ENCODE measurements at regions not wholly inside any gene's neighbourhood (a gene's known extent, or its start where the extent isn't known, plus 50 kb on each side); places are given as distances from the start of the nearest gene placed in this dataset.

DNA sequence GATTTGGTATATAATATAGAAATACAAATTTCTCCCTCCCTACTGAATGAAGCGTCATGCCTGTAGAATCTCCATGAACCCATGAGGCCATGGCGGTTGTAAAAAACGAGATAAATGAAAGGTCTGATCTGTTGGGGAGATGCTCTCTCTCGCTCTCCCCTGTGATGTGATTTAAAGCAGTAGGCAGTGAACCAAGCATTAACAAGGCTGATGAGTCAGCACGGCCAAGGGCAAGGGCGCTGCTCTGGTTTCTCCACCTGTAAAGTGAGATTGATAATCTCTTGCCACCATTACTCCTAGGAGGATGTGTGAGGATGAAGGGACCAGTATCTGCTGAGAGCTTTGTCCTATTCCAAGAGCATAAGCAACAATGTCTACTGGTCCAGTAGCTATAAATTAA is 553.3 kb downstream of the CMPK2 start:
- TF ChIP-seq, protein P1, sequence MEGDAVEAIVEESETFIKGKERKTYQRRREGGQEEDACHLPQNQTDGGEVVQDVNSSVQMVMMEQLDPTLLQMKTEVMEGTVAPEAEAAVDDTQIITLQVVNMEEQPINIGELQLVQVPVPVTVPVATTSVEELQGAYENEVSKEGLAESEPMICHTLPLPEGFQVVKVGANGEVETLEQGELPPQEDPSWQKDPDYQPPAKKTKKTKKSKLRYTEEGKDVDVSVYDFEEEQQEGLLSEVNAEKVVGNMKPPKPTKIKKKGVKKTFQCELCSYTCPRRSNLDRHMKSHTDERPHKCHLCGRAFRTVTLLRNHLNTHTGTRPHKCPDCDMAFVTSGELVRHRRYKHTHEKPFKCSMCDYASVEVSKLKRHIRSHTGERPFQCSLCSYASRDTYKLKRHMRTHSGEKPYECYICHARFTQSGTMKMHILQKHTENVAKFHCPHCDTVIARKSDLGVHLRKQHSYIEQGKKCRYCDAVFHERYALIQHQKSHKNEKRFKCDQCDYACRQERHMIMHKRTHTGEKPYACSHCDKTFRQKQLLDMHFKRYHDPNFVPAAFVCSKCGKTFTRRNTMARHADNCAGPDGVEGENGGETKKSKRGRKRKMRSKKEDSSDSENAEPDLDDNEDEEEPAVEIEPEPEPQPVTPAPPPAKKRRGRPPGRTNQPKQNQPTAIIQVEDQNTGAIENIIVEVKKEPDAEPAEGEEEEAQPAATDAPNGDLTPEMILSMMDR (IDR thresholded peaks at IDR 0.05), result no peak
- Mint-ChIP-seq H3K27ac (ENCODE audit: unreplicated experiment) (no peak overlapping the region), H3K9me3 (ENCODE audit: unreplicated experiment) (peaks cover 15% of the 10 kb centered on the region), H3K4me3 (ENCODE audit: unreplicated experiment) (no peak overlapping the region), H3K36me3 (ENCODE audit: unreplicated experiment) (no peaks in the 10 kb centered on the region), H3K4me1 (ENCODE audit: unreplicated experiment) (no peaks in the 10 kb centered on the region), H3K27me3 (ENCODE audit: unreplicated experiment) (no peaks in the 10 kb centered on the region)
- no peak for DNase-seq (ENCODE audit: extremely low spot score, unreplicated experiment)

DNA sequence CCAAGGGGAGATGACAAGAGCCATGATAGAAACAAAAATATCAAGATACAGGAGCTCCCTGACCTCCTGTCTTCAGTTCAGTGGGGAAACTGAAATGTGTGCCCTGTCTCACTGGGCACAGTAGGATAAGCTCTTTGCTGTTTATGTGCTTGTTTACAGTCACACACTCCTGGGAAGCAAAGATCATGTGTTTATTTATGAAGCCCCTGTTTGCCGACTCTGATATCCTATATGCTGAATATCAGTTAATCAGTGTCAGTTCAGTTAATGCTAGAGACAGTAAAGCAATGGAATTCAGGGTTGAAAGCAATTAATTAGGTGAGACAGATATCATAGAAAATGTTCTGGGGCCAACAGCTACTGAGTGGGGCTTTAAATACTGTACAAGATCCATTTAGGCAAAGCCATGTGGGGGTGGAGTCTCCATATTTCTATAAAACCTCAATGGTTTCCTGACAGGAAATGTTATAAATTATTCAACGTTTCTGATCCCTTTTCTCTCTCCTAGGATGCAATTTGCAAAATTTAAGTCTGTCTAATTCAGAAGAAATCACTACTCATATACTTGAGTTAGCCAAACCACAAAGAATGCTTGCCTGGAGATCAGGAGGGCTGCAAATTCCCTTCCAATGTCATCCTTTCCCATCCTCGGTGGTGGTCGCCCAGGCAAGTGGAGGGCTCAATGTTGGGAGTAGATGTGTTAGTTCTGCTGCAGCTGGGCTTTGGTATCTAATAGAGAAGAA is 551.3 kb downstream of the CMPK2 start:
- Mint-ChIP-seq H3K4me3 (ENCODE audit: unreplicated experiment) (no peak overlapping the region), H3K27me3 (ENCODE audit: unreplicated experiment) (no peaks in the 10 kb centered on the region), H3K36me3 (ENCODE audit: unreplicated experiment) (no peaks in the 10 kb centered on the region), H3K9me3 (ENCODE audit: unreplicated experiment) (peaks cover 18% of the 10 kb centered on the region), H3K4me1 (ENCODE audit: unreplicated experiment) (no peaks in the 10 kb centered on the region), H3K27ac (ENCODE audit: unreplicated experiment) (no peak overlapping the region)
- TF ChIP-seq, protein P1 (IDR thresholded peaks at IDR 0.05), result no peak
- DNase-seq (ENCODE audit: extremely low spot score, unreplicated experiment), result no peak

DNA sequence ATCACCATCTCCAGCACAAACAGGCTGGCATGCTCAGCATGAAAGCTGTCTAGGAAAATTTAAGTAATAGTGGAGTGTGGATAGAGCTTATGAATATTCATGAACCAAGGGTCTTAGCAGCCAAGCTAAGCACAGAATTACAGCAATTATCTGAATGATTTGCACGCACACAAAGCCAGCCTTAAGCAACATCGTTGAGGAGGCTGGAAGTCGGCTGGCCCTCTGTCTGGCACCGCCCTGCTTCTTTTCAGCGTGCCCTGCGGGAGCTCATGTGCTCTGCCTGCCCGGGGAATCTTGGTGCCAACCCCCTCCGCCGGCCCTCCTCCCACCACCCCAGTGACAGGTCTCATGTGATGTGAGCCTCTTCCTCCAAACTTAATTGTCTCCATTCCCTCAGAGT is 540.1 kb downstream of the CMPK2 start:
- H3K4me1 Mint-ChIP-seq (ENCODE audit: unreplicated experiment), result no peaks in the 10 kb centered on the region
- no peak overlapping the region for H3K27ac Mint-ChIP-seq (ENCODE audit: unreplicated experiment)
- H3K36me3 Mint-ChIP-seq (ENCODE audit: unreplicated experiment), result no peaks in the 10 kb centered on the region
- no peak overlapping the region for H3K4me3 Mint-ChIP-seq (ENCODE audit: unreplicated experiment)
- TF ChIP-seq, protein P1 (IDR thresholded peaks at IDR 0.05), result no peak
- H3K9me3 Mint-ChIP-seq (ENCODE audit: unreplicated experiment), result peaks cover 16% of the 10 kb centered on the region
- no peaks in the 10 kb centered on the region for H3K27me3 Mint-ChIP-seq (ENCODE audit: unreplicated experiment)
- DNase-seq (ENCODE audit: extremely low spot score, unreplicated experiment), result no peak

DNA sequence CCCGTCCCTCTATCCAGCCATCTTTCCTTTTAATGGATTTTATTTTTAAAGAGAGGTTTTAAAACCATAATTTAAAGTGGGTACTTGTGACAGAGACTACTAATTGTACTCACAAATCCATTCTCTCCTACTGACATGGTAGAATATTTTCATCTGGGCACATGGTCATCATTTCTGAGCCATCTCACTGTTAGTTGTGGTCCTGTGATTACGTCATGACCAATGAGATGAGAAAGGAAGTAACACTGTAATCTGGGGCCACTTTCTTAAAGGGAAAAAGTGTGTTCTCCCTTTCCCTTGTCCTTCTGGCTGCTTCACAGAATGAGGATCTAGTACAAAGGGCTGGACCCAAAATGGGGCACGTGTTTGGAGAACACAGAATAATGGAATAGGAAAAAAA is 538.7 kb downstream of the CMPK2 start:
- Mint-ChIP-seq H3K9me3 (ENCODE audit: unreplicated experiment) (peaks cover 15% of the 10 kb centered on the region), H3K4me3 (ENCODE audit: unreplicated experiment) (no peak overlapping the region), H3K36me3 (ENCODE audit: unreplicated experiment) (no peaks in the 10 kb centered on the region), H3K27ac (ENCODE audit: unreplicated experiment) (no peak overlapping the region), H3K27me3 (ENCODE audit: unreplicated experiment) (no peaks in the 10 kb centered on the region), H3K4me1 (ENCODE audit: unreplicated experiment) (no peaks in the 10 kb centered on the region)
- no peak for DNase-seq (ENCODE audit: extremely low spot score, unreplicated experiment)
- TF ChIP-seq, protein P1 (IDR thresholded peaks at IDR 0.05), result no peak

DNA sequence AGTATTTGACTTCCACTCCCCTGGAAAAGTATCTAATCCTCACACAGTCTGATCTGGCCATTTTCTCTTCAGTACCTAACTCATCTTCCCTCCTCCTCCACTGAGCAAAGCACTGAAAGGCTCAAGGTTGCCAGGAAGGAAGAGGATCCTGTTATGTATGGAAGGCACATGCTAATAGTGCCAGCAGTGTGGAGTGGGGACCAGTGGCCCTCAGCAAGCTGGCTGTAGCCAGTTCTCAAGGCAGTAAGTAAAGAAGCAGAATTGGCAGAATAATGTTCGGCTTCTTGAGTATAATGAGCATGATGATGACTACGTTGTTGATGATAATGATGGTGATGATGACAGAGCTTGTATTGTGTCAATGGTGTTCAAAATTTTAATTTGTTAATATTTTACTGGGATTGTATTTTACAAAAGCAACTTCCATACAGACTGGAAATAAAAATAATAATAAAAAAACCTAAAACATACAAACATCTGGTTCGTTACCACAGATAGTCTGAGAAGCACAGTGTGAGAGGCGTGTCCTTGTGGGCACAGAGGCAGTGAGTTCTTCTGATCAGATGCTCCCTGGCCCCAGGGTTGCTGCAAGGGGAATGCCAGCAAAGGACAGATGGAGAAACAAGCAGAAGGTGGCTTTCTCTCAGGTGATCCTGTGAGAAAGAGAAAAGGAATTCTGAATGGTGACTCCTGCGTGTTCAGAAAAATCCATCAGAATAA is 528.8 kb downstream of the CMPK2 start:
- no peak overlapping the region for H3K27ac Mint-ChIP-seq (ENCODE audit: unreplicated experiment)

More for the DNA sequence above, 528.8 kb downstream of the CMPK2 start:
- peaks cover 3% of the 10 kb centered on the region for H3K27me3 Mint-ChIP-seq (ENCODE audit: unreplicated experiment)
- no peak overlapping the region for H3K4me3 Mint-ChIP-seq (ENCODE audit: unreplicated experiment)
- TF ChIP-seq, protein P1 (IDR thresholded peaks at IDR 0.05), result no peak
- H3K9me3 Mint-ChIP-seq (ENCODE audit: unreplicated experiment), result no peaks in the 10 kb centered on the region
- H3K4me1 Mint-ChIP-seq (ENCODE audit: unreplicated experiment), result no peaks in the 10 kb centered on the region
- no peak for DNase-seq (ENCODE audit: extremely low spot score, unreplicated experiment)
- no peaks in the 10 kb centered on the region for H3K36me3 Mint-ChIP-seq (ENCODE audit: unreplicated experiment)

All from osteocyte (in vitro differentiated cells).